H9 (cell line): ENCODE measurements at regions not wholly inside any gene's neighbourhood (a gene's known extent, or its start where the extent isn't known, plus 50 kb on each side); places are given as distances from the start of the nearest gene placed in this dataset.

Experiments used
- DNase-seq: peaks from one replicate; pipeline ENCODE4 v3.0.0-alpha.2; 2017
- H2AFZ ChIP-seq: one replicate; pipeline ENCODE4 v1.6.1; 2013; ENCODE audit warnings: mild to moderate bottlenecking, low read length, control low read depth, moderate library complexity
- H2AK5ac ChIP-seq: 2 replicates; pipeline ENCODE4 v1.6.1; 2013; ENCODE audit warnings: low read length, control low read depth, mixed read lengths; ENCODE audit not compliant: insufficient read length
- H2BK120ac ChIP-seq: one replicate; pipeline ENCODE4 v1.6.1; 2013; ENCODE audit warnings: low read depth, mild to moderate bottlenecking, low read length, control low read depth, inconsistent platforms; ENCODE audit not compliant: poor library complexity, severe bottlenecking
- H2BK12ac ChIP-seq: 2 replicates; pipeline ENCODE4 v1.6.1; 2013; ENCODE audit warnings: low read length, control low read depth, mixed read lengths, low read depth; ENCODE audit not compliant: insufficient read length
- H2BK15ac ChIP-seq: 2 replicates; pipeline ENCODE4 v1.6.1; 2013; ENCODE audit warnings: low read depth, low read length, control low read depth
- H2BK20ac ChIP-seq: one replicate; pipeline ENCODE4 v1.6.1; 2013; ENCODE audit warnings: low read depth, mild to moderate bottlenecking, low read length, control low read depth, inconsistent platforms; ENCODE audit not compliant: poor library complexity, severe bottlenecking
- H2BK5ac ChIP-seq: 2 replicates; pipeline ENCODE4 v1.6.1; 2013; ENCODE audit warnings: low read length, control low read depth, mixed read lengths; ENCODE audit not compliant: insufficient read length
- H3K14ac ChIP-seq: 2 replicates; pipeline ENCODE4 v1.6.1; 2013; ENCODE audit warnings: low read length, control low read depth; ENCODE audit not compliant: insufficient read depth
- H3K18ac ChIP-seq: 2 replicates; pipeline ENCODE4 v1.6.1; 2013; ENCODE audit warnings: low read depth, mild to moderate bottlenecking, mixed read lengths, low read length, control low read depth; ENCODE audit not compliant: insufficient read length
- H3K23ac ChIP-seq: 2 replicates; pipeline ENCODE4 v1.6.1; 2013; ENCODE audit warnings: low read length, control low read depth, mixed read lengths, low read depth; ENCODE audit not compliant: insufficient read length
- H3K23me2 ChIP-seq: 2 replicates; pipeline ENCODE4 v1.6.1; 2013; ENCODE audit warnings: low read depth, mild to moderate bottlenecking, mixed read lengths, low read length, control low read depth; ENCODE audit not compliant: insufficient read length, poor library complexity, severe bottlenecking
- H3K27ac ChIP-seq: 2 replicates; pipeline ENCODE4 v1.5.1; 2013; ENCODE audit warnings: low read length, control low read depth, mixed read lengths, low read depth; ENCODE audit not compliant: insufficient read length
- H3K27me3 ChIP-seq: 2 replicates; pipeline ENCODE4 v1.6.1; 2013; ENCODE audit warnings: low read length, control low read depth, inconsistent platforms; ENCODE audit not compliant: insufficient read depth
- H3K4ac ChIP-seq: 2 replicates; pipeline ENCODE4 v1.6.1; 2013; ENCODE audit warnings: low read depth, mild to moderate bottlenecking, control low read depth, inconsistent platforms, low read length, moderate library complexity
- H3K4me1 ChIP-seq: 2 replicates; pipeline ENCODE4 v1.6.1; 2013; ENCODE audit warnings: low read length, control low read depth, inconsistent platforms; ENCODE audit not compliant: insufficient read depth
- H3K4me2 ChIP-seq: 2 replicates; pipeline ENCODE4 v1.6.1; 2013; ENCODE audit warnings: low read length, control low read depth, mixed read lengths; ENCODE audit not compliant: insufficient read length, insufficient read depth
- H3K56ac ChIP-seq: 2 replicates; pipeline ENCODE4 v1.6.1; 2013; ENCODE audit warnings: low read depth, mild to moderate bottlenecking, mixed read lengths, low read length, control low read depth; ENCODE audit not compliant: insufficient read length
- H3K79me1 ChIP-seq: 2 replicates; pipeline ENCODE4 v1.6.1; 2013; ENCODE audit warnings: low read depth, mild to moderate bottlenecking, moderate library complexity, low read length, control low read depth, inconsistent platforms; ENCODE audit not compliant: insufficient read depth, poor library complexity, severe bottlenecking
- H3K79me2 ChIP-seq: 2 replicates; pipeline ENCODE4 v1.6.1; 2013; ENCODE audit warnings: low read length, control low read depth, inconsistent platforms; ENCODE audit not compliant: insufficient read depth
- H3K9ac ChIP-seq: 2 replicates; pipeline ENCODE4 v1.6.1; 2013; ENCODE audit warnings: low read length, control low read depth, mixed read lengths; ENCODE audit not compliant: insufficient read length; ENCODE audit errors: extremely low read depth
- H3K9me3 ChIP-seq: one replicate; pipeline ENCODE4 v1.6.1; 2013; ENCODE audit warnings: low read depth, low read length, inconsistent platforms; ENCODE audit not compliant: control insufficient read depth
- H3T11ph ChIP-seq: one replicate; pipeline ENCODE4 v1.6.1; 2013; ENCODE audit warnings: mild to moderate bottlenecking, low read length, control low read depth, inconsistent platforms
- H4K20me1 ChIP-seq: one replicate; pipeline ENCODE4 v1.6.1; 2013; ENCODE audit not compliant: control insufficient read depth, insufficient read length, insufficient read depth
- H4K5ac ChIP-seq: 2 replicates; pipeline ENCODE4 v1.6.1; 2013; ENCODE audit warnings: low read depth, mild to moderate bottlenecking, mixed read lengths, low read length, control low read depth; ENCODE audit not compliant: insufficient read length
- H4K8ac ChIP-seq: replicated peaks from 2 replicates; pipeline ENCODE4 v1.6.1; 2013; ENCODE audit warnings: low read length, control low read depth, mixed read lengths, low read depth; ENCODE audit not compliant: insufficient read length
- H4K91ac ChIP-seq: 2 replicates; pipeline ENCODE4 v1.6.1; 2013; ENCODE audit warnings: low read depth, mild to moderate bottlenecking, moderate library complexity, mixed read lengths, low read length, control low read depth; ENCODE audit not compliant: insufficient read length
- H3K27ac Mint-ChIP-seq, 3 experiments: 2 replicates in 2 of 3; 3 replicates in 1 of 3; pipeline ENCODE4 v1.8.0; 2020 to 2021; ENCODE audit warnings: mixed read lengths in 3 of 3, mild to moderate bottlenecking in 1 of 3, moderate library complexity in 1 of 3
- H3K27me3 Mint-ChIP-seq: 2 replicates; pipeline ENCODE4 v1.8.0; 2021; ENCODE audit warnings: low read depth, mild to moderate bottlenecking, moderate library complexity, mixed read lengths
- H3K36me3 Mint-ChIP-seq, 3 experiments: 2 replicates in 2 of 3; 3 replicates in 1 of 3; pipeline ENCODE4 v1.8.0; 2020 to 2021; ENCODE audit warnings: low read depth in 3 of 3, mixed read lengths in 3 of 3; ENCODE audit not compliant: insufficient read depth in 1 of 3
- H3K4me1 Mint-ChIP-seq, 2 experiments: 2 replicates each; pipeline ENCODE4 v1.8.0; 2020; ENCODE audit warnings: mixed read lengths in 2 of 2
- H3K4me3 Mint-ChIP-seq, 2 experiments: 2 replicates in 1 of 2; 3 replicates in 1 of 2; pipeline ENCODE4 v1.8.0; 2020 to 2021; ENCODE audit warnings: mild to moderate bottlenecking in 2 of 2, mixed read lengths in 2 of 2, moderate library complexity in 1 of 2
- H3K9me3 Mint-ChIP-seq, 2 experiments: 2 replicates in 1 of 2; 3 replicates in 1 of 2; pipeline ENCODE4 v1.8.0; 2020; ENCODE audit warnings: mild to moderate bottlenecking in 2 of 2, mixed read lengths in 2 of 2, moderate library complexity in 1 of 2
- WGBS: extraction: QIAGEN DNeasy Blood & Tissue Kit; methylation state at CpG from one replicate; pipeline ENCODE4 v1.1.7; 2013; ENCODE audit warnings: missing lambda C conversion rate, low lambda C conversion rate, mixed read lengths; ENCODE audit not compliant: insufficient read length; ENCODE audit errors: extremely low coverage; 5-methylcytosine and 5-hydroxymethylcytosine counted together
- TF ChIP-seq, protein P1 (sequence below): fragments of 200-600 bp; sonication (generic); conservative IDR thresholded peaks from 3 replicates; pipeline ENCODE4 v1.8.0; 2021; ENCODE audit warnings: antibody characterized with exemption, mild to moderate bottlenecking

DNA sequence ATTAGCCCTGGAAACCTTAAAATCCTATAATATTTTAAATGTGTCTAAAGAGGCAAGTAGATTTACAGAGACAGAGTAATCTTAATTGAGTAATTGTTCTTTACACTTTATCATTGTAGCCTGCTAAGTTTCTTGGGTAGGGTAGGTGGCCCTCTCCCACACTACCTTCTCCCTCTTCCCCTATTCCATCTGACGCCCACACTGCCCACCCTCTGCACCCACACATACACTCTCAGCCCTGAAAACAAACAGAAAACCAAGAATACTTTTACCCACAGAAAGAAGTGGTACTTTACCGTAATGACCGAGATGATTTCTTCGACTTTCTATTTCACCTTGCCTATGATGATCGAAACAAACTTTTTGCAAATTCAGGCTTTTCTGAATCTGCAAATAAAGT lies 320.4 kb upstream of the OBI1 start:
- Mint-ChIP-seq H3K4me1 (no peaks in the 10 kb centered on the region), H3K27ac (no peak overlapping the region), H3K9me3 (no peaks in the 10 kb centered on the region), H3K36me3 (no peaks in the 10 kb centered on the region), H3K27me3 (peaks cover 5% of the 10 kb centered on the region), H3K4me3 (no peak overlapping the region)
- no peaks in the 10 kb centered on the region for H3K23me2 ChIP-seq
- no peak overlapping the region for H2BK5ac ChIP-seq
- H3K4me1 ChIP-seq: no peaks in the 10 kb centered on the region
- no peaks in the 10 kb centered on the region for H3K79me2 ChIP-seq
- TF ChIP-seq, protein P1, sequence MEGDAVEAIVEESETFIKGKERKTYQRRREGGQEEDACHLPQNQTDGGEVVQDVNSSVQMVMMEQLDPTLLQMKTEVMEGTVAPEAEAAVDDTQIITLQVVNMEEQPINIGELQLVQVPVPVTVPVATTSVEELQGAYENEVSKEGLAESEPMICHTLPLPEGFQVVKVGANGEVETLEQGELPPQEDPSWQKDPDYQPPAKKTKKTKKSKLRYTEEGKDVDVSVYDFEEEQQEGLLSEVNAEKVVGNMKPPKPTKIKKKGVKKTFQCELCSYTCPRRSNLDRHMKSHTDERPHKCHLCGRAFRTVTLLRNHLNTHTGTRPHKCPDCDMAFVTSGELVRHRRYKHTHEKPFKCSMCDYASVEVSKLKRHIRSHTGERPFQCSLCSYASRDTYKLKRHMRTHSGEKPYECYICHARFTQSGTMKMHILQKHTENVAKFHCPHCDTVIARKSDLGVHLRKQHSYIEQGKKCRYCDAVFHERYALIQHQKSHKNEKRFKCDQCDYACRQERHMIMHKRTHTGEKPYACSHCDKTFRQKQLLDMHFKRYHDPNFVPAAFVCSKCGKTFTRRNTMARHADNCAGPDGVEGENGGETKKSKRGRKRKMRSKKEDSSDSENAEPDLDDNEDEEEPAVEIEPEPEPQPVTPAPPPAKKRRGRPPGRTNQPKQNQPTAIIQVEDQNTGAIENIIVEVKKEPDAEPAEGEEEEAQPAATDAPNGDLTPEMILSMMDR: no peak
- no peak overlapping the region for H3K14ac ChIP-seq
- H3K27me3 ChIP-seq: no peaks in the 10 kb centered on the region
- no peak overlapping the region for H2AK5ac ChIP-seq
- H3K79me1 ChIP-seq: no peaks in the 10 kb centered on the region
- H3K9ac ChIP-seq: no peak overlapping the region
- no peak overlapping the region for H3K18ac ChIP-seq
- no peak overlapping the region for H3K23ac ChIP-seq
- no peaks in the 10 kb centered on the region for H3K9me3 ChIP-seq
- H4K20me1 ChIP-seq: no peaks in the 10 kb centered on the region
- no peak overlapping the region for H2BK120ac ChIP-seq
- H3K27ac ChIP-seq: no peak overlapping the region
- no peak overlapping the region for H3K4me2 ChIP-seq
- H4K91ac ChIP-seq: no peak overlapping the region
- WGBS: no CpG with 5 or more reads among the region's 5 CpGs
- no peak for DNase-seq
- no peak overlapping the region for H4K8ac ChIP-seq
- H3T11ph ChIP-seq: no peak overlapping the region
- H2BK20ac ChIP-seq: no peak overlapping the region
- H4K5ac ChIP-seq: no peak overlapping the region
- no peak overlapping the region for H2BK15ac ChIP-seq
- H3K4ac ChIP-seq: no peak overlapping the region
- H3K56ac ChIP-seq: no peak overlapping the region
- H2BK12ac ChIP-seq: no peak overlapping the region
- H2AFZ ChIP-seq: no peak overlapping the region
